HCT116 (cell line): ENCODE measurements at regions not wholly inside any gene's neighbourhood (a gene's known extent, or its start where the extent isn't known, plus 50 kb on each side); places are given as distances from the start of the nearest gene placed in this dataset.

Experiments
- ATAC-seq: fragments of 200-7000 bp; cut with Tn5 transposase; 2 replicates; pipeline ENCODE4 v1.9.1; 2020; ENCODE audit warnings: mild to moderate bottlenecking, moderate library complexity
- BruUV-seq: library from RNA; stranded (reverse); fragments of 400-500 nt; replicated peaks from 2 replicates; lab custom pipeline; 2021; lab: Mats Ljungman, UMichigan
- CTCF ChIA-PET: fragments of 300-600 bp; sonication (Branson Sonifier 250); formaldehyde crosslinking; loops from one replicate; lab custom pipeline; 2021; ENCODE audit warnings: antibody characterized with exemption; lab: Charles Lee
- POLR2A ChIA-PET: fragments of 300-600, 350-600 bp; sonication (Branson Sonifier 250); formaldehyde crosslinking; loops from one replicate; lab custom pipeline; 2021; ENCODE audit warnings: antibody characterized with exemption; lab: Charles Lee
- RAD21 ChIA-PET, 2 experiments: fragments of 300-600 bp; sonication (Branson Sonifier 250); formaldehyde crosslinking; loops; one replicate each; lab custom pipeline; 2023; ENCODE audit warnings: low total read pairs in 2 of 2; ENCODE audit not compliant: uncharacterized antibody in 2 of 2, unreplicated experiment in 2 of 2, low non-redundant PET in 1 of 2; lab: Charles Lee
- DNase-seq: peaks from one replicate; pipeline ENCODE4 v3.0.0-alpha.2; 2010; ENCODE audit warnings: low read depth, low spot score
- H2AFZ ChIP-seq: fragments of 200-600 bp; shearing (Covaris generic), sonication (generic); 2 replicates; pipeline ENCODE4 v1.6.1; 2017; ENCODE audit warnings: low read depth, mixed run types, mixed read lengths, antibody characterized with exemption, low read length; ENCODE audit not compliant: poor library complexity, severe bottlenecking
- H3K27ac ChIP-seq: 2 replicates; pipeline ENCODE4 v1.5.1; 2012; ENCODE audit warnings: low read depth, low read length
- H3K27me3 ChIP-seq: fragments of 200-600 bp; sonication (generic); 2 replicates; pipeline ENCODE4 v1.6.1; 2016; ENCODE audit warnings: mixed run types, low read length, mixed read lengths; ENCODE audit not compliant: insufficient read depth
- H3K36me3 ChIP-seq, 2 experiments: fragments of 200-500 bp in 1 of 2; fragments of 200-600 bp in 1 of 2; sonication (Bioruptor generic) in 1 of 2; sonication (generic) in 1 of 2; 2 replicates each; pipeline versions ENCODE4 v1.5.1 to v1.6.1; 2014 to 2016; ENCODE audit warnings: low read length in 2 of 2, inconsistent platforms in 1 of 2, mixed read lengths in 1 of 2, mixed run types in 1 of 2; ENCODE audit not compliant: insufficient read depth in 2 of 2, control insufficient read depth in 1 of 2
- H3K4me1 ChIP-seq, 2 experiments: fragments of 200-600 bp in 1 of 2; sonication (generic) in 1 of 2; 2 replicates each; pipeline versions ENCODE4 v1.5.1 to v1.6.1; 2012 to 2017; ENCODE audit warnings: low read length in 2 of 2, inconsistent platforms in 1 of 2, mild to moderate bottlenecking in 1 of 2, mixed read lengths in 1 of 2, mixed run types in 1 of 2, moderate library complexity in 1 of 2; ENCODE audit not compliant: insufficient read depth in 2 of 2, control insufficient read depth in 1 of 2
- H3K4me2 ChIP-seq: fragments of 200-600 bp; sonication (generic); 2 replicates; pipeline ENCODE4 v1.6.1; 2017; ENCODE audit warnings: mixed run types, low read length, mixed read lengths
- H3K4me3 ChIP-seq, 2 experiments: fragments of 200-600 bp in 1 of 2; sonication (generic) in 1 of 2; replicated peaks in 1 of 2; 2 replicates each; pipeline ENCODE4 v1.5.1; 2011 to 2016; ENCODE audit warnings: low read length in 2 of 2, control low read depth in 1 of 2, low read depth in 1 of 2, mild to moderate bottlenecking in 1 of 2, mixed read lengths in 1 of 2, mixed run types in 1 of 2
- H3K79me2 ChIP-seq: fragments of 200-600 bp; sonication (generic); 2 replicates; pipeline ENCODE4 v1.6.1; 2017; ENCODE audit warnings: mild to moderate bottlenecking, mixed run types, low read length, moderate library complexity, mixed read lengths; ENCODE audit not compliant: insufficient read depth
- H3K9ac ChIP-seq: fragments of 200-600 bp; sonication (generic); 2 replicates; pipeline ENCODE4 v1.6.1; 2016; ENCODE audit warnings: low read length, mixed read lengths
- H3K9me2 ChIP-seq: fragments of 200-600 bp; sonication (generic), shearing (Covaris generic); 2 replicates; pipeline ENCODE4 v1.6.1; 2017; ENCODE audit warnings: mixed run types, mild to moderate bottlenecking, moderate library complexity; ENCODE audit not compliant: insufficient read depth
- H3K9me3 ChIP-seq, 2 experiments: fragments of 200-500 bp in 1 of 2; fragments of 200-600 bp in 1 of 2; sonication (Bioruptor generic) in 1 of 2; sonication (generic) in 1 of 2; 2 replicates each; pipeline ENCODE4 v1.6.1; 2014 to 2017; ENCODE audit warnings: low read length in 2 of 2, mixed read lengths in 2 of 2, inconsistent platforms in 1 of 2, low read depth in 1 of 2, mild to moderate bottlenecking in 1 of 2, mixed run types in 1 of 2, moderate library complexity in 1 of 2; ENCODE audit not compliant: control insufficient read depth in 1 of 2, insufficient read depth in 1 of 2
- H4K20me1 ChIP-seq: fragments of 200-600 bp; sonication (generic), shearing (Covaris generic); 2 replicates; pipeline ENCODE4 v1.6.1; 2017; ENCODE audit warnings: mixed run types, mild to moderate bottlenecking, moderate library complexity; ENCODE audit not compliant: insufficient read depth
- CBX3 ChIP-seq: IDR thresholded peaks from 2 replicates; pipeline ENCODE4 v1.6.1; 2012; ENCODE audit warnings: low read depth
- CEBPB ChIP-seq: IDR thresholded peaks from 2 replicates; pipeline ENCODE4 v1.6.1; 2012; ENCODE audit warnings: low read depth
- CTCF ChIP-seq, 3 experiments: fragments of 200-600 bp in 1 of 3; sonication (generic) in 1 of 3; IDR thresholded peaks in 2 of 3; conservative IDR thresholded peaks in 1 of 3; 2 replicates each; pipeline ENCODE4 v1.5.1; 2012 to 2017; ENCODE audit warnings: low read depth in 2 of 3, low read length in 2 of 3, antibody characterized with exemption in 1 of 3, borderline replicate concordance in 1 of 3, control low read depth in 1 of 3, mild to moderate bottlenecking in 1 of 3, mixed read lengths in 1 of 3, mixed run types in 1 of 3, moderate library complexity in 1 of 3; ENCODE audit not compliant: insufficient read depth in 1 of 3
- EGR1 ChIP-seq: IDR thresholded peaks from 2 replicates; pipeline ENCODE4 v1.6.1; 2012; ENCODE audit warnings: low read depth
- ELF1 ChIP-seq: IDR thresholded peaks from 2 replicates; pipeline ENCODE4 v1.6.1; 2012; ENCODE audit warnings: low read depth, borderline replicate concordance
- EZH2phosphoT487 ChIP-seq: fragments of 200-600 bp; IDR thresholded peaks from 2 replicates; pipeline ENCODE4 v1.6.1; 2018; ENCODE audit warnings: antibody characterized with exemption, borderline replicate concordance
- JUND ChIP-seq: IDR thresholded peaks from 2 replicates; pipeline ENCODE4 v1.6.1; 2012
- POLR2A ChIP-seq: IDR thresholded peaks from 2 replicates; pipeline ENCODE4 v1.7.0; 2011; ENCODE audit warnings: borderline replicate concordance; ENCODE audit not compliant: insufficient read depth, insufficient read length; ENCODE audit errors: extremely low read depth
- POLR2AphosphoS5 ChIP-seq: IDR thresholded peaks from 2 replicates; pipeline ENCODE4 v1.6.1; 2011; ENCODE audit warnings: mild to moderate bottlenecking, low read depth, low read length, moderate library complexity
- RAD21 ChIP-seq: IDR thresholded peaks from 2 replicates; pipeline ENCODE4 v1.6.1; 2012; ENCODE audit warnings: low read depth, mild to moderate bottlenecking
- SIN3A ChIP-seq: IDR thresholded peaks from 2 replicates; pipeline ENCODE4 v1.6.1; 2012; ENCODE audit warnings: low read depth
- SP1 ChIP-seq: IDR thresholded peaks from 2 replicates; pipeline ENCODE4 v1.6.1; 2012; ENCODE audit warnings: low read depth
- TCF7L2 ChIP-seq: IDR thresholded peaks from 2 replicates; pipeline ENCODE4 v1.7.0; 2011; ENCODE audit warnings: borderline replicate concordance, inconsistent platforms; ENCODE audit not compliant: insufficient read depth, insufficient read length; ENCODE audit errors: extremely low read depth
- YY1 ChIP-seq: IDR thresholded peaks from 2 replicates; pipeline ENCODE4 v1.6.1; 2011; ENCODE audit warnings: low read length, low read depth, moderate library complexity, mild to moderate bottlenecking; ENCODE audit not compliant: insufficient replicate concordance; ENCODE audit errors: extremely low read depth
- ZNF274 ChIP-seq: fragments of 200-500 bp; sonication (Bioruptor generic); IDR thresholded peaks from 2 replicates; pipeline ENCODE4 v1.6.1; 2014; ENCODE audit warnings: mild to moderate bottlenecking, low read depth, low read length, inconsistent platforms
- intact Hi-C: fragments of 100-400 bp; cut with micrococcal nuclease; formaldehyde crosslinking; loops from 2 replicates; pipeline ENCODE4 v1.10.0; 2022
- TF ChIP-seq, protein P1 (sequence below): IDR thresholded peaks from 2 replicates; pipeline ENCODE4 v1.6.1; 2011; ENCODE audit warnings: mild to moderate bottlenecking, low read length, moderate library complexity; ENCODE audit not compliant: insufficient replicate concordance; ENCODE audit errors: extremely low read depth
- TF ChIP-seq, protein P2 (sequence below): IDR thresholded peaks from 2 replicates; pipeline ENCODE4 v1.6.1; 2012

GRCh38 chr1:168903237-168903830 lies 174.3 kb upstream of the DPT start:
- DNase-seq = no peak
- no peaks in the 10 kb centered on the region for H3K36me3 ChIP-seq
- TF ChIP-seq POLR2A = no peak
- TF ChIP-seq ELF1 = no peak
- no peak for TF ChIP-seq EZH2phosphoT487
- TF ChIP-seq EGR1 = no peak
- TF ChIP-seq SIN3A = no peak
- TF ChIP-seq, all 23 proteins: peak for 0

DNA sequence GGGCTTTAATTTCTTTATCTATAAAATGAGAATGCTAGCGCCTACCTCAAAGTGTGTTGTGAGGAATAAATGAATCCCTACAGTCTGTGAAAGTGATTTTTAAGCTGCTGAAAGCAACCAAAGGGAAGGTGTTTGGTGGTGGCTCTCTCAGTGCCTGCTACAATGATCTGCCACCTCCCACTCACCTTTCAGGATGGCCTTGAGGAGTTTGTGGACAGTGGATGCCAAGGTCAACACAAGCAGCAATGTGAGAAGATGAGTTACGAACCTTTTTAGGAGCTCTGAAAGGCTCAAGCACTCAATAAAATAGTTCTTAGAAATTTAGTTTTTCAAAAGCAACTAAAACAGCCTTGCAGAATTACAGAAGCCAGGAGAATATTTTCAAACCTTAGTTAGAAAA lies 176.6 kb upstream of the DPT start:
- H3K4me1 ChIP-seq = peaks cover 0 to 10% of the 10 kb centered on the region in 2 experiments; a peak in 2 of 4 replicates
- no peaks in the 10 kb centered on the region for H3K27me3 ChIP-seq
- H3K9me3 ChIP-seq = no peaks in the 10 kb centered on the region
- no peaks in the 10 kb centered on the region for H3K79me2 ChIP-seq
- no peak overlapping the region for H3K4me2 ChIP-seq
- H3K4me3 ChIP-seq = no peak overlapping the region
- RAD21 ChIA-PET = no interaction called here
- no peak overlapping the region for H3K9ac ChIP-seq
- CTCF ChIA-PET = no interaction called here
- no peak overlapping the region for H3K27ac ChIP-seq
- no peaks in the 10 kb centered on the region for H3K9me2 ChIP-seq
- H3K36me3 ChIP-seq = no peaks in the 10 kb centered on the region
- no peaks in the 10 kb centered on the region for H4K20me1 ChIP-seq
- H2AFZ ChIP-seq = no peak overlapping the region
- DNase-seq = no peak
- intact Hi-C loops = no loop called here
- TF ChIP-seq JUND = no peak
- TF ChIP-seq ZNF274 = no peak
- TF ChIP-seq, protein P1, sequence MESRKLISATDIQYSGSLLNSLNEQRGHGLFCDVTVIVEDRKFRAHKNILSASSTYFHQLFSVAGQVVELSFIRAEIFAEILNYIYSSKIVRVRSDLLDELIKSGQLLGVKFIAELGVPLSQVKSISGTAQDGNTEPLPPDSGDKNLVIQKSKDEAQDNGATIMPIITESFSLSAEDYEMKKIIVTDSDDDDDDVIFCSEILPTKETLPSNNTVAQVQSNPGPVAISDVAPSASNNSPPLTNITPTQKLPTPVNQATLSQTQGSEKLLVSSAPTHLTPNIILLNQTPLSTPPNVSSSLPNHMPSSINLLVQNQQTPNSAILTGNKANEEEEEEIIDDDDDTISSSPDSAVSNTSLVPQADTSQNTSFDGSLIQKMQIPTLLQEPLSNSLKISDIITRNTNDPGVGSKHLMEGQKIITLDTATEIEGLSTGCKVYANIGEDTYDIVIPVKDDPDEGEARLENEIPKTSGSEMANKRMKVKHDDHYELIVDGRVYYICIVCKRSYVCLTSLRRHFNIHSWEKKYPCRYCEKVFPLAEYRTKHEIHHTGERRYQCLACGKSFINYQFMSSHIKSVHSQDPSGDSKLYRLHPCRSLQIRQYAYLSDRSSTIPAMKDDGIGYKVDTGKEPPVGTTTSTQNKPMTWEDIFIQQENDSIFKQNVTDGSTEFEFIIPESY = no peak
- TF ChIP-seq CTCF (IDR thresholded peaks at IDR 0.05 in 2 of 3, conservative IDR thresholded peaks at IDR 0.05 in 1 of 3; ENCODE audit: borderline replicate concordance in 1 of 3, insufficient read depth in 1 of 3, low read depth in 2 of 3, low read length in 2 of 3) = no peak
- no peak for TF ChIP-seq EZH2phosphoT487
- TF ChIP-seq RAD21 = no peak
- TF ChIP-seq SP1 = no peak
- TF ChIP-seq POLR2AphosphoS5 = no peak
- no peak for TF ChIP-seq CBX3
- TF ChIP-seq SIN3A = no peak
- TF ChIP-seq CEBPB = no peak
- TF ChIP-seq TCF7L2 = no peak
- TF ChIP-seq, protein P2, sequence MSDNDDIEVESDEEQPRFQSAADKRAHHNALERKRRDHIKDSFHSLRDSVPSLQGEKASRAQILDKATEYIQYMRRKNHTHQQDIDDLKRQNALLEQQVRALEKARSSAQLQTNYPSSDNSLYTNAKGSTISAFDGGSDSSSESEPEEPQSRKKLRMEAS = no peak
- no peak for TF ChIP-seq YY1
- BruUV-seq = no TSS peak
- POLR2A ChIA-PET = no interaction called here
- no peak for ATAC-seq

More at GRCh38 chr1:168903237-168903830, 174.3 kb upstream of the DPT start:
- Histone ChIP-seq H4K20me1 (no peaks in the 10 kb centered on the region), H3K4me2 (no peak overlapping the region), H3K4me3 (no peak overlapping the region), H3K4me1 (peaks cover 0 to 10% of the 10 kb centered on the region in 2 experiments; a peak in 2 of 4 replicates), H3K79me2 (no peaks in the 10 kb centered on the region), H3K27me3 (no peaks in the 10 kb centered on the region), H3K9me2 (no peaks in the 10 kb centered on the region), H2AFZ (no peak overlapping the region), H3K27ac (no peak overlapping the region), H3K9ac (no peak overlapping the region), H3K9me3 (no peaks in the 10 kb centered on the region)
- ATAC-seq = no peak
- RAD21 ChIA-PET = no interaction called here
- POLR2A ChIA-PET = no interaction called here
- CTCF ChIA-PET = no interaction called here
- BruUV-seq = no TSS peak
- intact Hi-C loops = no loop called here
